GM23338 (cell line): ENCODE measurements at regions not wholly inside any gene's neighbourhood (a gene's known extent, or its start where the extent isn't known, plus 50 kb on each side); places are given as distances from the start of the nearest gene placed in this dataset.
A peak's percentile ranks its signal among the peaks of the same experiment; 100 is the strongest.

ENCODE experiments used
- ATAC-seq: fragments of 200-7000 bp; cut with Tn5 transposase; 3 replicates; pipeline ENCODE4 v1.9.1; 2020
- DNase-seq: peaks from one replicate; pipeline ENCODE4 v3.0.0-alpha.2; 2015; ENCODE audit warnings: low spot score
- H2AFZ ChIP-seq: fragments of 200-600 bp; sonication (generic); 2 replicates; pipeline ENCODE4 v1.8.0; 2016; ENCODE audit warnings: antibody characterized with exemption, mild to moderate bottlenecking, moderate library complexity
- H3F3A ChIP-seq: fragments of 200-600 bp; sonication (generic); replicated peaks from 2 replicates; pipeline ENCODE4 v1.8.0; 2017; ENCODE audit warnings: antibody characterized with exemption, mixed run types, low read depth
- H3K27ac ChIP-seq: fragments of 200-600 bp; sonication (generic); 2 replicates; pipeline ENCODE4 v1.6.1; 2016; ENCODE audit warnings: low read depth
- H3K27me3 ChIP-seq: fragments of 200-600 bp; sonication (generic); 2 replicates; pipeline ENCODE4 v1.8.0; 2016; ENCODE audit warnings: mild to moderate bottlenecking, mixed run types, moderate library complexity; ENCODE audit not compliant: insufficient read depth
- H3K36me3 ChIP-seq: fragments of 200-600 bp; sonication (generic); 2 replicates; pipeline ENCODE4 v1.8.0; 2016; ENCODE audit warnings: mild to moderate bottlenecking; ENCODE audit not compliant: insufficient read depth
- H3K4me1 ChIP-seq: fragments of 200-600 bp; sonication (generic); 2 replicates; pipeline ENCODE4 v1.8.0; 2016; ENCODE audit warnings: mild to moderate bottlenecking, moderate library complexity; ENCODE audit not compliant: insufficient read depth
- H3K4me2 ChIP-seq: fragments of 200-600 bp; sonication (generic); 2 replicates; pipeline ENCODE4 v1.7.1; 2017; ENCODE audit warnings: mixed run types
- H3K4me3 ChIP-seq: fragments of 200-600 bp; sonication (generic); 2 replicates; pipeline ENCODE4 v1.6.1; 2016; ENCODE audit warnings: mixed run types
- H3K79me2 ChIP-seq: fragments of 200-600 bp; sonication (generic); replicated peaks from 2 replicates; pipeline ENCODE4 v1.8.0; 2017; ENCODE audit warnings: mild to moderate bottlenecking; ENCODE audit not compliant: insufficient read depth
- H3K9me2 ChIP-seq: fragments of 200-600 bp; sonication (generic); 2 replicates; pipeline ENCODE4 v1.8.0; 2017; ENCODE audit not compliant: insufficient read depth
- H4K20me1 ChIP-seq: fragments of 200-600 bp; sonication (generic); replicated peaks from 2 replicates; pipeline ENCODE4 v1.8.0; 2017; ENCODE audit warnings: mild to moderate bottlenecking; ENCODE audit not compliant: insufficient read depth
- H3K27ac Mint-ChIP-seq: 2 replicates; pipeline ENCODE4 v1.8.0; 2020; ENCODE audit warnings: inconsistent platforms, mild to moderate bottlenecking, moderate library complexity, mixed read lengths
- H3K27me3 Mint-ChIP-seq: 3 replicates; pipeline ENCODE4 v1.8.0; 2022; ENCODE audit warnings: low read depth, mild to moderate bottlenecking, moderate library complexity, mixed read lengths, inconsistent platforms; ENCODE audit not compliant: insufficient read depth, poor library complexity
- H3K36me3 Mint-ChIP-seq: 3 replicates; pipeline ENCODE4 v1.8.0; 2021; ENCODE audit warnings: low read depth, mild to moderate bottlenecking, inconsistent platforms, moderate library complexity, mixed read lengths
- H3K4me1 Mint-ChIP-seq: 3 replicates; pipeline ENCODE4 v1.8.0; 2020; ENCODE audit warnings: mild to moderate bottlenecking, inconsistent platforms, mixed read lengths
- H3K4me3 Mint-ChIP-seq: 3 replicates; pipeline ENCODE4 v1.8.0; 2021; ENCODE audit warnings: moderate library complexity, mild to moderate bottlenecking, inconsistent platforms, mixed read lengths
- H3K9me3 Mint-ChIP-seq: 3 replicates; pipeline ENCODE4 v1.8.0; 2020; ENCODE audit warnings: moderate library complexity, mild to moderate bottlenecking, inconsistent platforms, mixed read lengths
- CREB1 ChIP-seq: fragments of 250-450 bp; sonication (Bioruptor Pico); IDR thresholded peaks from 2 replicates; pipeline ENCODE4 v1.5.0; 2020; ENCODE audit warnings: low read depth, mild to moderate bottlenecking, moderate library complexity
- CTCF ChIP-seq, 2 experiments: fragments of 200-600 bp in 1 of 2; sonication (generic) in 1 of 2; conservative IDR thresholded peaks; 2 replicates each; pipeline versions ENCODE4 v1.5.1 to v1.6.1; 2016 to 2017; ENCODE audit warnings: antibody characterized with exemption in 2 of 2, low read depth in 2 of 2, mild to moderate bottlenecking in 2 of 2, moderate library complexity in 1 of 2
- ETS1 ChIP-seq: IDR thresholded peaks from 2 replicates; pipeline ENCODE4 v1.6.1; 2016; ENCODE audit warnings: antibody characterized with exemption
- EZH2 ChIP-seq: fragments of 200-600 bp; sonication (generic); IDR thresholded peaks from one replicate; pipeline ENCODE4 v1.8.0; 2017; ENCODE audit warnings: antibody characterized with exemption, mild to moderate bottlenecking, low read depth; ENCODE audit not compliant: unreplicated experiment
- JUNB ChIP-seq: IDR thresholded peaks from one replicate; pipeline ENCODE4 v1.6.1; 2016; ENCODE audit warnings: antibody characterized with exemption; ENCODE audit not compliant: unreplicated experiment
- NANOG ChIP-seq: IDR thresholded peaks from 2 replicates; pipeline ENCODE4 v1.6.1; 2016; ENCODE audit warnings: antibody characterized with exemption, borderline replicate concordance
- POLR2AphosphoS5 ChIP-seq: IDR thresholded peaks from 2 replicates; pipeline ENCODE4 v1.6.1; 2016; ENCODE audit warnings: antibody characterized with exemption, low read depth
- REST ChIP-seq: IDR thresholded peaks from one replicate; pipeline ENCODE4 v1.6.1; 2018; ENCODE audit warnings: antibody characterized with exemption; ENCODE audit not compliant: unreplicated experiment
- ZNF114 ChIP-seq: fragments of 250-450 bp; sonication (Bioruptor Pico); IDR thresholded peaks from 2 replicates; pipeline ENCODE4 v1.5.0; 2020; ENCODE audit warnings: mild to moderate bottlenecking, moderate library complexity
- ZNF331 ChIP-seq: fragments of 250-450 bp; sonication (Bioruptor Pico); IDR thresholded peaks from 2 replicates; pipeline ENCODE4 v1.5.0; 2020; ENCODE audit warnings: low read depth, mild to moderate bottlenecking, moderate library complexity
- ZNF462 ChIP-seq: fragments of 250-450 bp; sonication (Bioruptor Pico); IDR thresholded peaks from 2 replicates; pipeline ENCODE4 v1.5.0; 2020; ENCODE audit warnings: mild to moderate bottlenecking, moderate library complexity

GRCh38 chr12:71282925-71283324 lies 125.1 kb upstream of the TSPAN8 start (continued):
- no peak for TF ChIP-seq ZNF462
- no peak for TF ChIP-seq CTCF (conservative IDR thresholded peaks at IDR 0.05; ENCODE audit: low read depth in 2 of 2)

GRCh38 chr12:71282020-71282419 lies 124.2 kb upstream of the TSPAN8 start:
- no peaks in the 10 kb centered on the region for H3K79me2 ChIP-seq
- peak overlapping the region; percentile 47; the same call in 1 of the 2 replicates for H3K27ac Mint-ChIP-seq
- TF ChIP-seq JUNB (no peak), EZH2 (no peak), POLR2AphosphoS5 (no peak), ZNF331 (CRISPR knock-in tag) (no peak), REST (no peak), NANOG (no peak), CTCF (conservative IDR thresholded peaks at IDR 0.05; ENCODE audit: low read depth in 2 of 2) (no peak), ETS1 (no peak), ZNF114 (CRISPR knock-in tag) (no peak), CREB1 (CRISPR knock-in tag) (no peak)

More at GRCh38 chr12:71282020-71282419, 124.2 kb upstream of the TSPAN8 start:
- no peaks in the 10 kb centered on the region for H3K27me3 Mint-ChIP-seq
- no peak overlapping the region for H3K4me3 ChIP-seq
- peaks cover 8% of the 10 kb centered on the region for H3K4me1 Mint-ChIP-seq
- H3K36me3 ChIP-seq, result no peaks in the 10 kb centered on the region
- H3K4me2 ChIP-seq, result no peak overlapping the region
- no peaks in the 10 kb centered on the region for H3K4me1 ChIP-seq
- no peaks in the 10 kb centered on the region for H3K27me3 ChIP-seq
- H3F3A ChIP-seq, result no peaks in the 10 kb centered on the region
- DNase-seq (peak; percentile 8), ATAC-seq (no peak)
- peak overlapping the region; percentile 57 for H2AFZ ChIP-seq
- H4K20me1 ChIP-seq, result no peaks in the 10 kb centered on the region
- no peak overlapping the region for H3K27ac ChIP-seq
- peaks cover 4% of the 10 kb centered on the region; the same call in 1 of the 2 replicates for H3K9me2 ChIP-seq
- H3K4me3 Mint-ChIP-seq, result no peak overlapping the region
- no peaks in the 10 kb centered on the region for H3K9me3 Mint-ChIP-seq
- H3K36me3 Mint-ChIP-seq, result no peaks in the 10 kb centered on the region
